GM23338 (cell line): ENCODE measurements at regions not wholly inside any gene's neighbourhood (a gene's known extent, or its start where the extent isn't known, plus 50 kb on each side); places are given as distances from the start of the nearest gene placed in this dataset.

ENCODE experiments used
- ATAC-seq: fragments of 200-7000 bp; cut with Tn5 transposase; 3 replicates; pipeline ENCODE4 v1.9.1; 2020
- DNase-seq: peaks from one replicate; pipeline ENCODE4 v3.0.0-alpha.2; 2015; ENCODE audit warnings: low spot score
- H2AFZ ChIP-seq: fragments of 200-600 bp; sonication (generic); 2 replicates; pipeline ENCODE4 v1.8.0; 2016; ENCODE audit warnings: antibody characterized with exemption, mild to moderate bottlenecking, moderate library complexity
- H3F3A ChIP-seq: fragments of 200-600 bp; sonication (generic); replicated peaks from 2 replicates; pipeline ENCODE4 v1.8.0; 2017; ENCODE audit warnings: antibody characterized with exemption, mixed run types, low read depth
- H3K27ac ChIP-seq: fragments of 200-600 bp; sonication (generic); 2 replicates; pipeline ENCODE4 v1.6.1; 2016; ENCODE audit warnings: low read depth
- H3K27me3 ChIP-seq: fragments of 200-600 bp; sonication (generic); 2 replicates; pipeline ENCODE4 v1.8.0; 2016; ENCODE audit warnings: mild to moderate bottlenecking, mixed run types, moderate library complexity; ENCODE audit not compliant: insufficient read depth
- H3K36me3 ChIP-seq: fragments of 200-600 bp; sonication (generic); 2 replicates; pipeline ENCODE4 v1.8.0; 2016; ENCODE audit warnings: mild to moderate bottlenecking; ENCODE audit not compliant: insufficient read depth
- H3K4me1 ChIP-seq: fragments of 200-600 bp; sonication (generic); 2 replicates; pipeline ENCODE4 v1.8.0; 2016; ENCODE audit warnings: mild to moderate bottlenecking, moderate library complexity; ENCODE audit not compliant: insufficient read depth
- H3K4me2 ChIP-seq: fragments of 200-600 bp; sonication (generic); 2 replicates; pipeline ENCODE4 v1.7.1; 2017; ENCODE audit warnings: mixed run types
- H3K4me3 ChIP-seq: fragments of 200-600 bp; sonication (generic); 2 replicates; pipeline ENCODE4 v1.6.1; 2016; ENCODE audit warnings: mixed run types
- H3K79me2 ChIP-seq: fragments of 200-600 bp; sonication (generic); replicated peaks from 2 replicates; pipeline ENCODE4 v1.8.0; 2017; ENCODE audit warnings: mild to moderate bottlenecking; ENCODE audit not compliant: insufficient read depth
- H3K9me2 ChIP-seq: fragments of 200-600 bp; sonication (generic); 2 replicates; pipeline ENCODE4 v1.8.0; 2017; ENCODE audit not compliant: insufficient read depth
- H4K20me1 ChIP-seq: fragments of 200-600 bp; sonication (generic); replicated peaks from 2 replicates; pipeline ENCODE4 v1.8.0; 2017; ENCODE audit warnings: mild to moderate bottlenecking; ENCODE audit not compliant: insufficient read depth
- H3K27ac Mint-ChIP-seq: 2 replicates; pipeline ENCODE4 v1.8.0; 2020; ENCODE audit warnings: inconsistent platforms, mild to moderate bottlenecking, moderate library complexity, mixed read lengths
- H3K27me3 Mint-ChIP-seq: 3 replicates; pipeline ENCODE4 v1.8.0; 2022; ENCODE audit warnings: low read depth, mild to moderate bottlenecking, moderate library complexity, mixed read lengths, inconsistent platforms; ENCODE audit not compliant: insufficient read depth, poor library complexity
- H3K36me3 Mint-ChIP-seq: 3 replicates; pipeline ENCODE4 v1.8.0; 2021; ENCODE audit warnings: low read depth, mild to moderate bottlenecking, inconsistent platforms, moderate library complexity, mixed read lengths
- H3K4me1 Mint-ChIP-seq: 3 replicates; pipeline ENCODE4 v1.8.0; 2020; ENCODE audit warnings: mild to moderate bottlenecking, inconsistent platforms, mixed read lengths
- H3K4me3 Mint-ChIP-seq: 3 replicates; pipeline ENCODE4 v1.8.0; 2021; ENCODE audit warnings: moderate library complexity, mild to moderate bottlenecking, inconsistent platforms, mixed read lengths
- H3K9me3 Mint-ChIP-seq: 3 replicates; pipeline ENCODE4 v1.8.0; 2020; ENCODE audit warnings: moderate library complexity, mild to moderate bottlenecking, inconsistent platforms, mixed read lengths
- CREB1 ChIP-seq: fragments of 250-450 bp; sonication (Bioruptor Pico); IDR thresholded peaks from 2 replicates; pipeline ENCODE4 v1.5.0; 2020; ENCODE audit warnings: low read depth, mild to moderate bottlenecking, moderate library complexity
- EZH2 ChIP-seq: fragments of 200-600 bp; sonication (generic); IDR thresholded peaks from one replicate; pipeline ENCODE4 v1.8.0; 2017; ENCODE audit warnings: antibody characterized with exemption, mild to moderate bottlenecking, low read depth; ENCODE audit not compliant: unreplicated experiment
- EZH2phosphoT487 ChIP-seq: fragments of 200-600 bp; sonication (generic); IDR thresholded peaks from one replicate; pipeline ENCODE4 v1.8.1; 2018; ENCODE audit warnings: antibody characterized with exemption; ENCODE audit not compliant: unreplicated experiment
- JUNB ChIP-seq: IDR thresholded peaks from one replicate; pipeline ENCODE4 v1.6.1; 2016; ENCODE audit warnings: antibody characterized with exemption; ENCODE audit not compliant: unreplicated experiment
- NANOG ChIP-seq: IDR thresholded peaks from 2 replicates; pipeline ENCODE4 v1.6.1; 2016; ENCODE audit warnings: antibody characterized with exemption, borderline replicate concordance
- REST ChIP-seq: IDR thresholded peaks from one replicate; pipeline ENCODE4 v1.6.1; 2018; ENCODE audit warnings: antibody characterized with exemption; ENCODE audit not compliant: unreplicated experiment
- STAT1 ChIP-seq: IDR thresholded peaks from one replicate; pipeline ENCODE4 v1.6.1; 2016; ENCODE audit warnings: antibody characterized with exemption; ENCODE audit not compliant: unreplicated experiment
- ZNF114 ChIP-seq: fragments of 250-450 bp; sonication (Bioruptor Pico); IDR thresholded peaks from 2 replicates; pipeline ENCODE4 v1.5.0; 2020; ENCODE audit warnings: mild to moderate bottlenecking, moderate library complexity
- TF ChIP-seq, protein P1 (sequence below), 2 experiments: fragments of 200-600 bp in 1 of 2; sonication (generic) in 1 of 2; conservative IDR thresholded peaks; 2 replicates each; pipeline versions ENCODE4 v1.5.1 to v1.6.1; 2016 to 2017; ENCODE audit warnings: antibody characterized with exemption in 2 of 2, low read depth in 2 of 2, mild to moderate bottlenecking in 2 of 2, moderate library complexity in 1 of 2
- TF ChIP-seq, protein P2 (sequence below): IDR thresholded peaks from 2 replicates; pipeline ENCODE4 v1.6.1; 2016; ENCODE audit warnings: antibody characterized with exemption

GRCh38 chrX:123108513-123109427 lies 75.3 kb upstream of the GRIA3 start (continued):
- TF ChIP-seq REST (no peak), ZNF114 (CRISPR knock-in tag) (no peak), JUNB (no peak), EZH2phosphoT487 (no peak), EZH2 (no peak), NANOG (no peak)
- TF ChIP-seq, protein P1, sequence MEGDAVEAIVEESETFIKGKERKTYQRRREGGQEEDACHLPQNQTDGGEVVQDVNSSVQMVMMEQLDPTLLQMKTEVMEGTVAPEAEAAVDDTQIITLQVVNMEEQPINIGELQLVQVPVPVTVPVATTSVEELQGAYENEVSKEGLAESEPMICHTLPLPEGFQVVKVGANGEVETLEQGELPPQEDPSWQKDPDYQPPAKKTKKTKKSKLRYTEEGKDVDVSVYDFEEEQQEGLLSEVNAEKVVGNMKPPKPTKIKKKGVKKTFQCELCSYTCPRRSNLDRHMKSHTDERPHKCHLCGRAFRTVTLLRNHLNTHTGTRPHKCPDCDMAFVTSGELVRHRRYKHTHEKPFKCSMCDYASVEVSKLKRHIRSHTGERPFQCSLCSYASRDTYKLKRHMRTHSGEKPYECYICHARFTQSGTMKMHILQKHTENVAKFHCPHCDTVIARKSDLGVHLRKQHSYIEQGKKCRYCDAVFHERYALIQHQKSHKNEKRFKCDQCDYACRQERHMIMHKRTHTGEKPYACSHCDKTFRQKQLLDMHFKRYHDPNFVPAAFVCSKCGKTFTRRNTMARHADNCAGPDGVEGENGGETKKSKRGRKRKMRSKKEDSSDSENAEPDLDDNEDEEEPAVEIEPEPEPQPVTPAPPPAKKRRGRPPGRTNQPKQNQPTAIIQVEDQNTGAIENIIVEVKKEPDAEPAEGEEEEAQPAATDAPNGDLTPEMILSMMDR (conservative IDR thresholded peaks at IDR 0.05; ENCODE audit: low read depth in 2 of 2), result no peak

DNA sequence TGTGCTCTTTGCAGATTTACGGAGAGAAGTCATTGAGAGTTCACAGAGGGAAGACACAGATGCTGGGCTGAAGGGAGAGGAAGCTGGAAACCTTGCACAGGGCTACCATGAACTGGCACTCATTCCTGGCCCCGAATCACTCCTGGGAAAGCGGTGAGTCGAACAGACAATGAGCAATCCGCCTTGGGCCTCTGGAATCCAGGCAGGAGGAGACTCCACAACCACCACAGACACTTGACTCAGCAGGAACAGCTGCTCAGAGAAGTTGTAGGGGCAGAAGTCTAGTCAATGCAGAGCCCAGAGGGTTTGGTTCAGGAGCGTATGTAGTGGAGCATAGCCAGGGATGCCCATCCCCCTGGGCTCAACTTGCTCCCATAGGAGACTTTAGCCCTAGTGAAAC lies 62.8 kb upstream of the GRIA3 start:
- Mint-ChIP-seq H3K9me3 (no peaks in the 10 kb centered on the region), H3K27ac (no peak overlapping the region)
- TF ChIP-seq REST (no peak), STAT1 (no peak), CREB1 (CRISPR knock-in tag) (no peak)
- TF ChIP-seq, protein P1 (conservative IDR thresholded peaks at IDR 0.05; ENCODE audit: low read depth in 2 of 2), result no peak
- TF ChIP-seq, protein P2, sequence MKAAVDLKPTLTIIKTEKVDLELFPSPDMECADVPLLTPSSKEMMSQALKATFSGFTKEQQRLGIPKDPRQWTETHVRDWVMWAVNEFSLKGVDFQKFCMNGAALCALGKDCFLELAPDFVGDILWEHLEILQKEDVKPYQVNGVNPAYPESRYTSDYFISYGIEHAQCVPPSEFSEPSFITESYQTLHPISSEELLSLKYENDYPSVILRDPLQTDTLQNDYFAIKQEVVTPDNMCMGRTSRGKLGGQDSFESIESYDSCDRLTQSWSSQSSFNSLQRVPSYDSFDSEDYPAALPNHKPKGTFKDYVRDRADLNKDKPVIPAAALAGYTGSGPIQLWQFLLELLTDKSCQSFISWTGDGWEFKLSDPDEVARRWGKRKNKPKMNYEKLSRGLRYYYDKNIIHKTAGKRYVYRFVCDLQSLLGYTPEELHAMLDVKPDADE, result no peak

More for the DNA sequence above, 62.8 kb upstream of the GRIA3 start:
- Histone ChIP-seq H3K27me3 (no peaks in the 10 kb centered on the region), H3K4me2 (no peak overlapping the region), H3K27ac (no peak overlapping the region), H3K9me2 (no peaks in the 10 kb centered on the region), H3K79me2 (no peaks in the 10 kb centered on the region), H3K4me3 (no peak overlapping the region), H3F3A (no peaks in the 10 kb centered on the region), H3K36me3 (no peaks in the 10 kb centered on the region), H4K20me1 (no peaks in the 10 kb centered on the region), H2AFZ (no peak overlapping the region), H3K4me1 (no peaks in the 10 kb centered on the region)
- DNase-seq, result no peak
- Mint-ChIP-seq H3K4me1 (no peaks in the 10 kb centered on the region), H3K27me3 (no peaks in the 10 kb centered on the region), H3K4me3 (no peak overlapping the region), H3K36me3 (no peaks in the 10 kb centered on the region)
- ATAC-seq, result no peak
